Esophagus (tissue), 2 donors: ENCODE measurements at regions not wholly inside any gene's neighbourhood (a gene's known extent, or its start where the extent isn't known, plus 50 kb on each side); places are given as distances from the start of the nearest gene placed in this dataset.
A peak's percentile ranks its signal among the peaks of the same experiment; 100 is the strongest.
"Not testable (repeated sequence)": the region's sequence is repeated elsewhere in the genome, so short reads cannot be mapped to it uniquely, and the experiment has no call there.

Experiments used
- H3K27ac ChIP-seq, 2 donors: one replicate each; pipeline ENCODE4 v1.5.1; 2013; ENCODE audit warnings: low read depth in 2 of 2, mild to moderate bottlenecking in 2 of 2, inconsistent platforms in 1 of 2, low read length in 1 of 2, moderate library complexity in 1 of 2
- H3K27me3 ChIP-seq, 2 donors: one replicate each; pipeline ENCODE4 v1.6.1; 2013; ENCODE audit warnings: low read length in 2 of 2, control low read depth in 1 of 2, mild to moderate bottlenecking in 1 of 2; ENCODE audit not compliant: insufficient read depth in 2 of 2, control insufficient read depth in 1 of 2
- H3K36me3 ChIP-seq, 2 donors: one replicate each; pipeline ENCODE4 v1.6.1; 2013; ENCODE audit warnings: low read length in 1 of 2; ENCODE audit not compliant: control insufficient read depth in 2 of 2, insufficient read depth in 2 of 2
- H3K4me1 ChIP-seq, 2 donors: one replicate each; pipeline ENCODE4 v1.6.1; 2013; ENCODE audit warnings: low read length in 1 of 2; ENCODE audit not compliant: control insufficient read depth in 2 of 2, insufficient read depth in 2 of 2
- H3K4me3 ChIP-seq, 2 donors: one replicate each; pipeline ENCODE4 v1.5.1; 2013; ENCODE audit warnings: low read length in 2 of 2, mild to moderate bottlenecking in 2 of 2, low read depth in 1 of 2, moderate library complexity in 1 of 2
- H3K9me3 ChIP-seq, 2 donors: one replicate each; pipeline ENCODE4 v1.6.1; 2013; ENCODE audit warnings: mild to moderate bottlenecking in 2 of 2, low read depth in 1 of 2, low read length in 1 of 2, moderate library complexity in 1 of 2; ENCODE audit not compliant: control insufficient read depth in 2 of 2, insufficient read depth in 1 of 2
- WGBS, 2 donors: extraction: QIAGEN DNeasy Blood & Tissue Kit; methylation state at CpG; one replicate each; pipeline ENCODE4 v1.1.7; 2013; 5-methylcytosine and 5-hydroxymethylcytosine counted together
- donor health status: healthy with polysubstance abuse.
- donor health status: Bipolar disorder and iron deficiency.

DNA sequence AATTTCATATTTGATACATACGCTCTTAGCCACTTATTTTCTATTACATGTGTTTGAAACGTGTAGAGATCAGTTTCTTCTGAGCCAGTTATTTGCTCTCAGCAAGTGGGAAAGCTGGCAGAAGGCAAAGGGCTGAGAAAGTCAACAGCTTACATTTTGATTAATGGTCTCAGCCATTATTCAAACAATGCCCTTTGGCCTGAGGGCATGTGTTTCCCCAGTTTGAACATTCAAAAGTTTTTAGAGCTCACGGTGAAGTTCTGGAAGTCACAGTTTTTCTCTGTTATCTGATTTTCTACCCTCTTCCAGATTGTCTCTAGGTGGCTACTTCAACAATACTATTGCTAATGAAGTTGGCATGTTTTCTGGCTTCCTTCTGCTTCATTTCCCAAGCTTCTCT lies 591.8 kb upstream of the CPEB2 start:
- Histone ChIP-seq H3K9me3 (no peaks in the 10 kb centered on the region), H3K36me3 (no peaks in the 10 kb centered on the region), H3K27me3 (no peaks in the 10 kb centered on the region), H3K4me1 (no peaks in the 10 kb centered on the region), H3K4me3 (no peak overlapping the region), H3K27ac (no peak overlapping the region)
- WGBS, 2 donors: 24 to 25% methylated on average over 3 of the region's 3 CpGs

DNA sequence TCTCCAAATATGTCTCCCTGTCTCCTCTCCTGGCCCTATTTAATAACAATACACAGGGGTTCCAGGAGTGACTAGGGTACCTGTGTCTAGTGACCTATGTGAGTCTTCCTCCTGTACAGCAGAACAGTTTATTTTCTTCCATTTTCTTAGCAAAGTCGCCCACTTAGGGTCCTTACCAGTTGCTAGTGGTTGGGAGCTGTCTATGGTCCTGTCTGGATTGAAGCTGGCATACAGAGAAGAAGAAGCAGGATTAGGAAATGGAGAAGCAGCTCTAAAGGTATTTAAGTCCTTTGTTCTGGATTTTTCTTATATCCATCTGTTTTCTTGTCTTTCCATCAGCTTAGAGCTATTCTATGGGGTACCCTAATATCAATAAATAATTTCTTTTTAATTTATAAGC lies 587.1 kb upstream of the CPEB2 start:
- 16 to 35% methylated on average over 1 of the region's 1 CpG for WGBS, 2 donors
- no peaks in the 10 kb centered on the region for H3K9me3 ChIP-seq
- no peaks in the 10 kb centered on the region for H3K36me3 ChIP-seq
- H3K27ac ChIP-seq: no peak overlapping the region
- H3K27me3 ChIP-seq: no peaks in the 10 kb centered on the region
- no peak overlapping the region for H3K4me3 ChIP-seq
- H3K4me1 ChIP-seq: no peaks in the 10 kb centered on the region

DNA sequence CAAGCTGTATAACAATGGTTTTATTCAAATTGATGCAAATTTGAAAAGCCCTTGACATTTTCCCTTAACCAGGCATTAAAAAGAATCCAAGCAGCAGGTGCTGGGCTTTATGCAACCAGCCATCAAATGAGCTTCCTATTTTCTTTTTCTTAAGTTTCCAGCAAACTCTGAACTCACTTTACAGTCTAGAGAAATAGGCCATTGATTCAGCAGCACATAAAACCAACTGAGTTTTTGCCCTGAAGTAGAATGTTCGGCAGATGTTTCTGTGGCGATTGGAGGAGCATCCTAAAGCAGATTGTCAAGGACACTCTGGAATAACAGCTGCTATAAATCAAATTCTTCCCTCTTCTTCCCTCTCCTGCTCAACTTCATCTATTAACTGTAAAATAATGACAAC lies 582.8 kb upstream of the CPEB2 start:
- Histone ChIP-seq H3K4me3 (no peak overlapping the region), H3K4me1 (no peaks in the 10 kb centered on the region), H3K27ac (no peak overlapping the region), H3K36me3 (no peaks in the 10 kb centered on the region), H3K9me3 (no peaks in the 10 kb centered on the region), H3K27me3 (no peaks in the 10 kb centered on the region)
- 75 to 87% methylated on average over 2 of the region's 2 CpGs for WGBS, 2 donors

DNA sequence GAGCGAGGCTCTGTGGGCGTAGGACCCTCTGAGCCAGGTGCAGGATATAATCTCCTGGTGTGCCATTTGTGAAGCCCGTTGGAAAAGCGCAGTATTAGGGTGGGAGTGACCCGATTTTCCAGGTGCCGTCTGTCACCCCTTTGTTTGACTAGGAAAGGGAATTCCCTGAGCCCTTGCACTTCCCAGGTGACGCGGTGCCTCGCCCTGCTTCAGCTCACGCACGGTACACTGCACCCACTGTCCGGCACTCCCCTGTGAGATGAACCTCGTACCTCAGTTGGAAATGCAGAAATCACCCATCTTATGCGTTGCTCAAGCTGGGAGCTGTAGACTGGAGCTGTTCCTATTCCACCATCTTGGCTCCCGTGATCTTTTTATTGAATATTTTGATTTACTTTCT lies 576.0 kb upstream of the CPEB2 start:
- H3K27me3 ChIP-seq, H3K36me3 ChIP-seq, H3K4me3 ChIP-seq, H3K9me3 ChIP-seq, H3K4me1 ChIP-seq, H3K27ac ChIP-seq: not testable (repeated sequence)
- WGBS, 2 donors: 93% methylated on average over 15 of the region's 15 CpGs

DNA sequence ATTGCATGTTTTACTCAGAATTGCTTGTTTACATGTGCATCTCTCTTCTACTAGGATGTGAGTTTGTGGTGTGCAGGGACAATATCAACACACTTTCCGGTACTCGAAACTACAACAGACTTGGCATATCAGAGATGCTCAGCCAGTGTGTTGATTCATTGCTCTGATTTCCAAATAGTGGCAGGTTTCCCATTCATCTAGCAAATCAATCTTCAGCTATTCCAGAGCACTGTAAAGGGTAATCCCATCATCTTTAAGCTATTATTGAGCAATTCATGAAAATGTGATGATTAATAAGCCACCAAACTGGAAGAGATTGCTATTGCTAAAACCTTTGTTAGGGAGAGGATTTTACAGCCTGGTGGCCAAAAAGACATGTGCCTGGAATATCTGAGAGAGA lies 574.2 kb upstream of the CPEB2 start:
- 33 to 48% methylated on average over 2 of the region's 2 CpGs for WGBS, 2 donors
- Histone ChIP-seq H3K27me3 (no peaks in the 10 kb centered on the region), H3K9me3 (no peaks in the 10 kb centered on the region), H3K4me1 (no peaks in the 10 kb centered on the region), H3K36me3 (no peaks in the 10 kb centered on the region), H3K4me3 (no peak overlapping the region), H3K27ac (no peak overlapping the region)

DNA sequence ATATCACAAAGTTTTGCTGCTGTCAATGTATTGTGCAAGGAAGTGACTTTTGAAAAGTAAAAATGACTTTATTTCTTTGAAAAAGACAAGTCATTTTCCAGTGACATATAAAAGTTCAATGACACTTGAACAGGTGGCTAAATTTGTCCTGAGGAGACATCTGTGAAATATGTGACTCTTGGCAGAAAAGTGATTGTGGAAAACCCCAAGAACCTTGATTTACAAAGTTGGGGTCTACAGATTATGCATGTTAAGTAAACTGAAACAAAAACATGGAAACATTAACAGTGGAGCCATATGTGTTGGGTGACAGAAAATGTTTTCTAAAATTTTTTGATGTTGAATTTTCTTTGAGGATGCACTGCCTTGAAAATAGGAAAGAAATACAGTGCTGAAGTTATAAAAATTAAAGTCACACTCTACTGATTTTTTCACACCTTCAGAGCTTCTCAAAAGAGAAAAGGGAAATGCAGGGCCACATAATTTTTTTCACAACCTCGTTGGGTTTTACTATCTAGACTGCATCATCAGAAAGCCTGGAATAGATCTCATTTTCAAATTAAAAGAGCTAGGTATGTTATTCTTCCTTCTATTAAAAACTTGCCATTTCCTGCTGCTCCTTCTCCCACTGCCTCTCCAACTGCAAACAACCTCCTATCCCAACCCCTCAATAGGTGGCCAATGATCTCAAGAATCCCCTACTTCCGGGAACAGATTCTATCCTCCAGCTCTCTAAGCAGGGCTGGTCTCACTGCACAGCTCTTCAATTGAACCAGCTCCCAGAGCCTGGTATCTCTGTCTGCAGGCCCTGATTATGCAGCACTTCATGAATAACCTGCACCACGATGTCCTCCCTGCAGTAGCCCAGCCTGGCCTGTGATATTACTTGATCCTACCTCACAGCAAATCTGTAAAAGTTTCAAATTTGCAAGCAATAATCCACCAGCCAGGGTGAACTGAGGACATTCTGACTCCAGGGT lies 570.8 kb upstream of the CPEB2 start:
- Histone ChIP-seq H3K9me3 (no peaks in the 10 kb centered on the region), H3K4me1 (no peaks in the 10 kb centered on the region), H3K27me3 (no peaks in the 10 kb centered on the region), H3K4me3 (no peak overlapping the region), H3K27ac (no peak overlapping the region), H3K36me3 (no peaks in the 10 kb centered on the region)
- 51 to 55% methylated on average over 3 of the region's 3 CpGs for WGBS, 2 donors

DNA sequence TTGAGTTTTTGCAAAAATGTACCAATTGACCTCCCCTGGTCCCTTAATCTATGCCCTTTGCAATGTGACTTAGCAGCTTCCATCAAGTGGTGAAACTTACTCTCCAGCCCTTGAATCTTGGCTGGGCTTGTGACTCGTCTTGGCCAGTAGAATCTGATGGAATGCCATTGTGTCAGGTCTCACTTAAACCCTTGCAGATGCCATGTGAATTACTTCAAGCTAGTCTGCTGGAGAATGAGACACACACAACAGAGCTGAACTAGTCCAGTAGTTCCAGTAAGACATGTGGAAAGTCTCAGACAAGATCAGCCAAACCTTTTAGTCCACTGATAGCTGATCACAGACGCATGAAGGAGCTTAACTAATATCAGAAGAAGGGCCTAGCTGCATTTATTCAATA lies 567.8 kb upstream of the CPEB2 start:
- no peak overlapping the region for H3K4me3 ChIP-seq
- no peaks in the 10 kb centered on the region for H3K36me3 ChIP-seq
- H3K9me3 ChIP-seq: no peaks in the 10 kb centered on the region
- H3K27me3 ChIP-seq: no peaks in the 10 kb centered on the region
- WGBS, 2 donors: 46 to 79% methylated on average over 2 of the region's 2 CpGs
- no peak overlapping the region for H3K27ac ChIP-seq
- H3K4me1 ChIP-seq: no peaks in the 10 kb centered on the region

DNA sequence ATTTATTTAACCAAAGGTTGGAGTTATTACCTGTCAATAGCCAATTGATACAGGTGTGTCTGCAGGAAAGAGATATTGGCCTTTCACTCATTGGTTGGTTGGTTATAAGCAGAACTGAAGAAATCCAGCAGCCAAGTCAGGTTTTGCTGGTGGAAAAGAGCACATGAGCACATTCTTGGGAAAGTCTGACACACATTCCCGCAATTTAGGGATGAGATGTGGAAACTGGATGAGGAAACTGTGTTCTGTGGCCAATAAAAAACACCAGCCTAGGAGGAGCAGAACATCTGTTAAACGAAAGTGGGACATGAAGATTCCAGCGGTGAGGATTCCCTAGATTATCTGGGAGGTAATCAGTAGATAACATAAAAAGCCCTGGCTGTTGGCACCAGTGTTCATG lies 567.4 kb upstream of the CPEB2 start:
- H3K36me3 ChIP-seq: no peaks in the 10 kb centered on the region
- H3K27ac ChIP-seq: no peak overlapping the region
- H3K4me3 ChIP-seq: no peak overlapping the region
- 57 to 59% methylated on average over 3 of the region's 3 CpGs for WGBS, 2 donors
- H3K4me1 ChIP-seq: no peaks in the 10 kb centered on the region
- H3K9me3 ChIP-seq: no peaks in the 10 kb centered on the region
- no peaks in the 10 kb centered on the region for H3K27me3 ChIP-seq

DNA sequence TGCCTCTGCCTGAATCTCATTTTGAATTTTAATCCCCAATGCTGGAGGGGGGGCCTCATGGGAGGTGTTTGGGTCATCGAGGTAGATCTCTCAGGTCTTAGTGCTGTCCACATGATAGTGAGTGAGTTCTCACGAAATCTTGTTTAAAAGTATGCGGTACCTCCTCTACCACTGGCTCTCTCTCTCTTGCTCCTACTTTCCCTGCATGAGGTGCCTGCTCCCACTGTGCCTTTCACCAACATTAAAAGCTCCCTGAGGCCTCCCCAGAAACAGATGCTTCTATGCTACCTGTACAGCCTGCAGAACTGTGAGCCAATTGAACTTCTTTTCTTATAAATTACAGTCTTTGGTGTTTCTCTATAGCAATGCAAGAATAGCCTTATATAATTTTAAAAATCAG lies 560.7 kb upstream of the CPEB2 start:
- H3K4me3 ChIP-seq: no peak overlapping the region
- H3K4me1 ChIP-seq: no peaks in the 10 kb centered on the region
- H3K27me3 ChIP-seq: no peaks in the 10 kb centered on the region
- no peaks in the 10 kb centered on the region for H3K36me3 ChIP-seq
- 72 to 74% methylated on average over 3 of the region's 3 CpGs for WGBS, 2 donors
- H3K27ac ChIP-seq: no peak overlapping the region
- no peaks in the 10 kb centered on the region for H3K9me3 ChIP-seq

DNA sequence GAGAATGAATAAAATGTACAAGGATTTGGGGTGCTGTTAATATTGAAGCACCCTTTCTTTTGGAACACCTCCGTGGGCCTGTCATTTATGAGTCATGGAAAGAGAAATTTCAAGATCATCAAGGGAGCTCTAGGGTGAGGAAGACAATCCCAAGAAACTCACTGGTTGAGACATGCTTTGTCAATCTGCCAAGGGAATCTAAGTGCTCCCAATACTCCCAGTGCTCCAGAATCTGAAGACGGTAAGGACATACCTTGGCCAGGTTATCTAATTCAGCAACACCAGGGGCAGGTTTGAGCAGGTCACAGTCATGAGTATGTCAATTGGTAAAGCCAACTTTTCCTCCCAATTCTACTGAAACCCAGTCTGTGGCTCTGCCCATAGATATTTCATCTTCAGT lies 556.4 kb upstream of the CPEB2 start:
- H3K27ac ChIP-seq: peak overlapping the region; percentile 41 to 70
- WGBS, 2 donors: 49 to 72% methylated on average over 2 of the region's 2 CpGs

More for the DNA sequence above, 556.4 kb upstream of the CPEB2 start:
- no peak overlapping the region for H3K4me3 ChIP-seq
- H3K36me3 ChIP-seq: no peaks in the 10 kb centered on the region
- H3K9me3 ChIP-seq: no peaks in the 10 kb centered on the region
- no peaks in the 10 kb centered on the region for H3K4me1 ChIP-seq
- no peaks in the 10 kb centered on the region for H3K27me3 ChIP-seq
